Gastroesophageal sphincter (tissue), 3 donors: ENCODE measurements at regions not wholly inside any gene's neighbourhood (a gene's known extent, or its start where the extent isn't known, plus 50 kb on each side); places are given as distances from the start of the nearest gene placed in this dataset.

Experiments
- EP300 ChIP-seq: sonication (generic); formaldehyde crosslinking; IDR thresholded peaks from one replicate; pipeline ENCODE4 v1.6.1; 2017; ENCODE audit warnings: antibody characterized with exemption, mild to moderate bottlenecking
- TF ChIP-seq, protein P1 (sequence below), 4 experiments: fragments of 200-600 bp in 2 of 4; fragments of 450-650 bp in 2 of 4; sonication (generic) in 1 of 4; IDR thresholded peaks; one replicate each; pipeline ENCODE4 v1.5.1; 2017 to 2019; ENCODE audit warnings: antibody characterized with exemption in 4 of 4, mild to moderate bottlenecking in 2 of 4, moderate library complexity in 2 of 4

GRCh38 chr15:72887376-72887775 lies 103.8 kb upstream of the ADPGK start:
- TF ChIP-seq, protein P1, sequence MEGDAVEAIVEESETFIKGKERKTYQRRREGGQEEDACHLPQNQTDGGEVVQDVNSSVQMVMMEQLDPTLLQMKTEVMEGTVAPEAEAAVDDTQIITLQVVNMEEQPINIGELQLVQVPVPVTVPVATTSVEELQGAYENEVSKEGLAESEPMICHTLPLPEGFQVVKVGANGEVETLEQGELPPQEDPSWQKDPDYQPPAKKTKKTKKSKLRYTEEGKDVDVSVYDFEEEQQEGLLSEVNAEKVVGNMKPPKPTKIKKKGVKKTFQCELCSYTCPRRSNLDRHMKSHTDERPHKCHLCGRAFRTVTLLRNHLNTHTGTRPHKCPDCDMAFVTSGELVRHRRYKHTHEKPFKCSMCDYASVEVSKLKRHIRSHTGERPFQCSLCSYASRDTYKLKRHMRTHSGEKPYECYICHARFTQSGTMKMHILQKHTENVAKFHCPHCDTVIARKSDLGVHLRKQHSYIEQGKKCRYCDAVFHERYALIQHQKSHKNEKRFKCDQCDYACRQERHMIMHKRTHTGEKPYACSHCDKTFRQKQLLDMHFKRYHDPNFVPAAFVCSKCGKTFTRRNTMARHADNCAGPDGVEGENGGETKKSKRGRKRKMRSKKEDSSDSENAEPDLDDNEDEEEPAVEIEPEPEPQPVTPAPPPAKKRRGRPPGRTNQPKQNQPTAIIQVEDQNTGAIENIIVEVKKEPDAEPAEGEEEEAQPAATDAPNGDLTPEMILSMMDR (IDR thresholded peaks at IDR 0.05): no peak
- TF ChIP-seq EP300: no peak
